ENCODE measurements at regions not wholly inside any gene's neighbourhood (a gene's known extent, or its start where the extent isn't known, plus 50 kb on each side); places are given as distances from the start of the nearest gene placed in this dataset.

DNA sequence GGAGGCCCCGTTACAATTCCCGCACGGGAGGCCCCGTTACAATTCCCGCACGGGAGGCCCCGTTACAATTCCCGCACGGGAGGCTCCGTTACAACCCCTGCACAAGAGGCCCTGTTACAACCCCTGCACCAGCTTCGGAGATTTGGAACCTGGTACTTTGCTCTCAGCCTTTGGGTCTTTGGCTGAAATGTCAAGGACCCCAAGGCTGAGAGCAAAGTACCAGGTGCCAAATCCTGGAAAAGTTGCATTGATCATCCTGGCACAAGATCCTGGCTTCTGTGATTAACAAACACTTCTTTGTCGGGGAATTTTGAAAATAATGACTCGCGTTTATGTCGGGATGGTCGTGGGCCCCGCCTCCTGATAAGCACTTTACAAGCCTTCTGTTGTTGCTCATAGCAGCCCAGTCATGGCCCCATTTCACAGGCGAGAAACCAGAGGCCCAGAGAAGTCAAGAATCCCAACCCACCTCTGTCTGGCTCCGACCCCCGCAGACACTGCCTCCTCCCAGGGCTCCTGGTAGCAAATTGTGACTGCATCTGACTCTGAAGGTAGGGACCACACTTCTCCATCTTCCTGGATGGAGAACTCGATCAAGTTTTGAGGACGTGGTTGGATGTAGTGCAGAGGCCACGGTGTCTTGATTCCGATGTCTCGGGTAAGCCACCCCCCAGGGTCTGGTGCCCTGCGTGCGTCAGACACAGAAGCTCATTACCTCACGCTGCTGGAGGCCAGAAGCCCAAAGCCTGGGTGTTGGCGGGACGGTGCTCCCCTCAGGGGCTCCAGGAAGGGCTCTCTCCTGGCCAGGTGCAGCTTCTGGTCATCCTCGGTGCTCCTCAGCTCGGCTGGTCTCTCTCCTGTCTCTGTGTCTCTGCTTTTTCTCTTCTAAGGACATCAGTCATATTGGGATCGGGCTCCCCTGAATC, 60.3 kb downstream of the ADRA2C start:
- in situ Hi-C loops (cut with MboI) (no loop called here), intact Hi-C loops (cut with micrococcal nuclease) (no loop called here)
- Histone ChIP-seq H3K9me1 (ENCODE audit: control insufficient read depth, insufficient read depth, low read length) (no peaks in the 10 kb centered on the region), H3K27me3 (ENCODE audit: control insufficient read depth in 2 of 2, insufficient read depth in 2 of 2, low read length in 2 of 2) (peaks cover 27 to 85% of the 10 kb centered on the region in 2 experiments; a peak in 4 of 5 replicates), H3K9me3 (replicated peaks; ENCODE audit: control insufficient read depth, insufficient read depth, low read depth, low read length) (no peaks in the 10 kb centered on the region), H3K79me2 (ENCODE audit: control insufficient read depth, insufficient read depth, low read length) (no peaks in the 10 kb centered on the region), H3K4me3 (no peak overlapping the region), H2AFZ (ENCODE audit: low read depth, low read length) (no peak overlapping the region), H3K9ac (ENCODE audit: insufficient read depth in 1 of 2, low read depth in 2 of 2, low read length in 2 of 2) (no peak overlapping the region), H3K27ac (ENCODE audit: extremely low read depth, low read depth, low read length) (no peak overlapping the region), H3K36me3 (ENCODE audit: control insufficient read depth, insufficient read depth, low read length) (no peaks in the 10 kb centered on the region), H4K20me1 (replicated peaks; ENCODE audit: control insufficient read depth, insufficient read depth, low read length) (0 out of 2 replicates have a peak, but pooled peaks cover 6% of the 10 kb centered on the region), H3K4me2 (ENCODE audit: insufficient read depth, low read length) (no peak overlapping the region), H3K4me1 (replicated peaks in 1 of 2; ENCODE audit: control insufficient read depth in 2 of 2, insufficient read depth in 2 of 2, low read length in 2 of 2) (peaks cover 0 to 8% of the 10 kb centered on the region in 2 experiments; a peak in 1 of 5 replicates)
- FAIRE-seq (no peak), ATAC-seq (no peak), DNase-seq (ENCODE audit: extremely low read depth in 1 of 4, low spot score in 3 of 4) (no peak)
- ChIA-PET POLR2A (no interaction called here), CTCF (ENCODE audit: low intra/inter-chr PET ratio) (no interaction called here)
- BruUV-seq (replicated peaks), result no TSS peak
- WGBS (ENCODE audit: insufficient coverage, low coverage, missing lambda C conversion rate), result 0% methylated on average over 27 of the region's 33 CpGs
- TF ChIP-seq, protein P1, sequence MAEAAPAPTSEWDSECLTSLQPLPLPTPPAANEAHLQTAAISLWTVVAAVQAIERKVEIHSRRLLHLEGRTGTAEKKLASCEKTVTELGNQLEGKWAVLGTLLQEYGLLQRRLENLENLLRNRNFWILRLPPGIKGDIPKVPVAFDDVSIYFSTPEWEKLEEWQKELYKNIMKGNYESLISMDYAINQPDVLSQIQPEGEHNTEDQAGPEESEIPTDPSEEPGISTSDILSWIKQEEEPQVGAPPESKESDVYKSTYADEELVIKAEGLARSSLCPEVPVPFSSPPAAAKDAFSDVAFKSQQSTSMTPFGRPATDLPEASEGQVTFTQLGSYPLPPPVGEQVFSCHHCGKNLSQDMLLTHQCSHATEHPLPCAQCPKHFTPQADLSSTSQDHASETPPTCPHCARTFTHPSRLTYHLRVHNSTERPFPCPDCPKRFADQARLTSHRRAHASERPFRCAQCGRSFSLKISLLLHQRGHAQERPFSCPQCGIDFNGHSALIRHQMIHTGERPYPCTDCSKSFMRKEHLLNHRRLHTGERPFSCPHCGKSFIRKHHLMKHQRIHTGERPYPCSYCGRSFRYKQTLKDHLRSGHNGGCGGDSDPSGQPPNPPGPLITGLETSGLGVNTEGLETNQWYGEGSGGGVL (CRISPR knock-in tag; IDR thresholded peaks at IDR 0.05), result no peak
- TF ChIP-seq KHSRP (IDR thresholded peaks at IDR 0.05) (no peak), RBM39 (optimal IDR thresholded peaks at IDR 0.05; ENCODE audit: low read depth, low read length) (no peak), CHD1 (IDR thresholded peaks at IDR 0.05; ENCODE audit: low read length) (no peak), SAP30 (IDR thresholded peaks at IDR 0.05; ENCODE audit: borderline replicate concordance, insufficient read depth, low read depth, low read length, poor library complexity, severe bottlenecking) (no peak), TBP (optimal IDR thresholded peaks at IDR 0.05; ENCODE audit: low read depth, low read length) (no peak), ZNF778 (CRISPR knock-in tag; IDR thresholded peaks at IDR 0.05) (no peak)
- TF ChIP-seq, protein P2, sequence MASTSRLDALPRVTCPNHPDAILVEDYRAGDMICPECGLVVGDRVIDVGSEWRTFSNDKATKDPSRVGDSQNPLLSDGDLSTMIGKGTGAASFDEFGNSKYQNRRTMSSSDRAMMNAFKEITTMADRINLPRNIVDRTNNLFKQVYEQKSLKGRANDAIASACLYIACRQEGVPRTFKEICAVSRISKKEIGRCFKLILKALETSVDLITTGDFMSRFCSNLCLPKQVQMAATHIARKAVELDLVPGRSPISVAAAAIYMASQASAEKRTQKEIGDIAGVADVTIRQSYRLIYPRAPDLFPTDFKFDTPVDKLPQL (IDR thresholded peaks at IDR 0.05; ENCODE audit: extremely low read depth, insufficient read length), result no peak
- TF ChIP-seq, protein P3, sequence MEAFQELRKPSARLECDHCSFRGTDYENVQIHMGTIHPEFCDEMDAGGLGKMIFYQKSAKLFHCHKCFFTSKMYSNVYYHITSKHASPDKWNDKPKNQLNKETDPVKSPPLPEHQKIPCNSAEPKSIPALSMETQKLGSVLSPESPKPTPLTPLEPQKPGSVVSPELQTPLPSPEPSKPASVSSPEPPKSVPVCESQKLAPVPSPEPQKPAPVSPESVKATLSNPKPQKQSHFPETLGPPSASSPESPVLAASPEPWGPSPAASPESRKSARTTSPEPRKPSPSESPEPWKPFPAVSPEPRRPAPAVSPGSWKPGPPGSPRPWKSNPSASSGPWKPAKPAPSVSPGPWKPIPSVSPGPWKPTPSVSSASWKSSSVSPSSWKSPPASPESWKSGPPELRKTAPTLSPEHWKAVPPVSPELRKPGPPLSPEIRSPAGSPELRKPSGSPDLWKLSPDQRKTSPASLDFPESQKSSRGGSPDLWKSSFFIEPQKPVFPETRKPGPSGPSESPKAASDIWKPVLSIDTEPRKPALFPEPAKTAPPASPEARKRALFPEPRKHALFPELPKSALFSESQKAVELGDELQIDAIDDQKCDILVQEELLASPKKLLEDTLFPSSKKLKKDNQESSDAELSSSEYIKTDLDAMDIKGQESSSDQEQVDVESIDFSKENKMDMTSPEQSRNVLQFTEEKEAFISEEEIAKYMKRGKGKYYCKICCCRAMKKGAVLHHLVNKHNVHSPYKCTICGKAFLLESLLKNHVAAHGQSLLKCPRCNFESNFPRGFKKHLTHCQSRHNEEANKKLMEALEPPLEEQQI (IDR thresholded peaks at IDR 0.05), result no peak
- TF ChIP-seq, protein P4, sequence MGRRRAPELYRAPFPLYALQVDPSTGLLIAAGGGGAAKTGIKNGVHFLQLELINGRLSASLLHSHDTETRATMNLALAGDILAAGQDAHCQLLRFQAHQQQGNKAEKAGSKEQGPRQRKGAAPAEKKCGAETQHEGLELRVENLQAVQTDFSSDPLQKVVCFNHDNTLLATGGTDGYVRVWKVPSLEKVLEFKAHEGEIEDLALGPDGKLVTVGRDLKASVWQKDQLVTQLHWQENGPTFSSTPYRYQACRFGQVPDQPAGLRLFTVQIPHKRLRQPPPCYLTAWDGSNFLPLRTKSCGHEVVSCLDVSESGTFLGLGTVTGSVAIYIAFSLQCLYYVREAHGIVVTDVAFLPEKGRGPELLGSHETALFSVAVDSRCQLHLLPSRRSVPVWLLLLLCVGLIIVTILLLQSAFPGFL (CRISPR knock-in tag; IDR thresholded peaks at IDR 0.05), result no peak

Measured in K562 (cell line).